Epithelial cell of esophagus (primary cell): ENCODE measurements at regions not wholly inside any gene's neighbourhood (a gene's known extent, or its start where the extent isn't known, plus 50 kb on each side); places are given as distances from the start of the nearest gene placed in this dataset.

Experiments used
- DNase-seq: peaks from one replicate; pipeline ENCODE4 v3.0.0; 2010; ENCODE audit warnings: low read depth
- H3K4me3 ChIP-seq: 2 replicates; pipeline ENCODE4 v1.5.1; 2011; ENCODE audit warnings: mild to moderate bottlenecking, low read length, control low read depth
- CTCF ChIP-seq: IDR thresholded peaks from 2 replicates; pipeline ENCODE4 v1.5.1; 2011; ENCODE audit warnings: low read depth, mild to moderate bottlenecking, low read length, control low read depth, inconsistent platforms; ENCODE audit not compliant: insufficient read depth; ENCODE audit errors: missing control alignments

- H3K4me3 ChIP-seq, result no peak overlapping the region
- TF ChIP-seq CTCF, result no peak
- no peak for DNase-seq
These were observed 443.4 kb downstream of the DTWD2 start for GRCh38 chr5:118544887-118545449.

- no peak overlapping the region for H3K4me3 ChIP-seq
- TF ChIP-seq CTCF, result no peak
- DNase-seq, result no peak
These were observed 454.4 kb downstream of the DTWD2 start for GRCh38 chr5:118533923-118534322.

- DNase-seq, result no peak
- H3K4me3 ChIP-seq, result no peak overlapping the region
- no peak for TF ChIP-seq CTCF
These were observed 455.2 kb downstream of the DTWD2 start for GRCh38 chr5:118533156-118533555.

GRCh38 chr5:118531276-118531675 is 457.1 kb downstream of the DTWD2 start:
- H3K4me3 ChIP-seq, result no peak overlapping the region
- TF ChIP-seq CTCF, result no peak
- DNase-seq, result no peak

GRCh38 chr5:118529361-118530144 is 458.8 kb downstream of the DTWD2 start:
- no peak for TF ChIP-seq CTCF
- DNase-seq, result no peak
- no peak overlapping the region for H3K4me3 ChIP-seq

GRCh38 chr5:118522626-118523025 is 465.7 kb downstream of the DTWD2 start:
- no peak overlapping the region for H3K4me3 ChIP-seq
- TF ChIP-seq CTCF, result no peak
- no peak for DNase-seq

GRCh38 chr5:118520771-118521415 is 467.5 kb downstream of the DTWD2 start:
- no peak overlapping the region for H3K4me3 ChIP-seq
- TF ChIP-seq CTCF, result no peak
- no peak for DNase-seq
